Fibroblast of the aortic adventitia (primary cell): ENCODE measurements at regions not wholly inside any gene's neighbourhood (a gene's known extent, or its start where the extent isn't known, plus 50 kb on each side); places are given as distances from the start of the nearest gene placed in this dataset.

Experiments used
- DNase-seq: peaks from one replicate; pipeline ENCODE4 v3.0.0-alpha.2; 2010; ENCODE audit warnings: low read depth
- H3K4me3 ChIP-seq: 2 replicates; pipeline ENCODE4 v1.5.1; 2011; ENCODE audit warnings: low read depth, mild to moderate bottlenecking, control low read depth, low read length, moderate library complexity
- CTCF ChIP-seq: IDR thresholded peaks from 2 replicates; pipeline ENCODE4 v1.5.1; 2011; ENCODE audit warnings: mild to moderate bottlenecking, low read length, control low read depth, inconsistent platforms; ENCODE audit not compliant: insufficient read depth

GRCh38 chr2:200130762-200131166 lies 175.4 kb downstream of the MAIP1 start:
- TF ChIP-seq CTCF = no peak
- H3K4me3 ChIP-seq = no peak overlapping the region
- DNase-seq = no peak

DNA sequence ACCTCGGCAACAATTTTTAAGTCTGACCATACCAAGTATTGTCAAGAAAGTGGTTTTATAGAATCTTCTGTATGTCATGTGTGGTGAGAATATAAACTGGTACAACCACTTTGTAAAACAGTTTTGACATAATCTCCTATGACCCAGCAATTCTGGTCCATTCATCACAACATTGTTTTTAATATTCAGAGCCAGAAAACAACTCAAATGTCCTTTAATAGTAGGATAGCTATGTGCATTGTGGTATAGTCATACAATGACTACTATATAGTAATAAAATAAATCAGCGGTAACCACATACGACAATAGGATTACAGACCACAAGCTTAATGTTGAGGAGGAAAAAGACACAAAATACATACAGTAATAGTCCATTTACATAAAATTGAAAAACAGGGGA lies 175.2 kb upstream of the SPATS2L start:
- no peak for DNase-seq
- H3K4me3 ChIP-seq = no peak overlapping the region
- TF ChIP-seq CTCF = no peak

DNA sequence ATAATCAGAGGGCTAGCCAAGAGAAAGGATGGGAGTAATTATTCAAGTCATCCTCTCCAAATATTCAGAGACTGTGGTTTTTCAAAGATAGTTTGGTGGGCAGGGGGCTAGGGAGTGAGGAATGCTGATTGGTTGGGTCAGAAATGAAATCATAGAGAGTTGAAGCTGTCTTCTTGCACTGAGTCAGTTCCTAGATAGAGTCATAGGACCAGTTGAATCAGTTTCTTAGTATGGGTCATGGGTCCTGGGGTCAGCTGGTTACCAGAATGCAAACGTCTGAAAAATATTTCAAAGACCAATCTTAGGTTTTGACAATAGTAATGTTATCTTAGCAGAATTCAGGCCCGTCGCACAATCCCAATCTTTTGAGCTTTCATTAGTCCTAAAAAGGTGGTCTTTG lies 171.4 kb upstream of the SPATS2L start:
- no peak for TF ChIP-seq CTCF
- H3K4me3 ChIP-seq = no peak overlapping the region
- no peak for DNase-seq

- no peak overlapping the region for H3K4me3 ChIP-seq
- no peak for TF ChIP-seq CTCF
- DNase-seq = no peak
Measured at GRCh38 chr2:200136655-200137054, 169.8 kb upstream of the SPATS2L start.

DNA sequence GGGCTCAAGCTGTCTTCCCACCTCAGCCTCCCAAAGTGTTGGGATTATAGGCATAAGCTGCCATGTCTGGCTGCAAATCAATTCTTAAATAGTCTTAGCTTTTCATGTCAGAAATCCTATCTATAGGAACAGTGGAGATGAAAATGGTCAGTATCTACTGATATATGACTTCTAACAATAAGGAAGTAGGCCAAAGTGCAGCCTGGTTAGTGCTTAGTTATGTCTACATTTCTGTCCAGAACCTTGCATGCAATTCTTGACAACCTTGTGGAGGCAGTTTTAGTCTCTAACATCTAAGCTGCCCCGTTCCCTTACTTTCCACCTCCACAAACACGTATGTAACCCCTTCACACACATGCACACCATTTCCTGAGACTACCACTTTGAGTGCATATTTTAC lies 169.2 kb upstream of the SPATS2L start:
- H3K4me3 ChIP-seq = no peak overlapping the region
- no peak for DNase-seq
- TF ChIP-seq CTCF = no peak

DNA sequence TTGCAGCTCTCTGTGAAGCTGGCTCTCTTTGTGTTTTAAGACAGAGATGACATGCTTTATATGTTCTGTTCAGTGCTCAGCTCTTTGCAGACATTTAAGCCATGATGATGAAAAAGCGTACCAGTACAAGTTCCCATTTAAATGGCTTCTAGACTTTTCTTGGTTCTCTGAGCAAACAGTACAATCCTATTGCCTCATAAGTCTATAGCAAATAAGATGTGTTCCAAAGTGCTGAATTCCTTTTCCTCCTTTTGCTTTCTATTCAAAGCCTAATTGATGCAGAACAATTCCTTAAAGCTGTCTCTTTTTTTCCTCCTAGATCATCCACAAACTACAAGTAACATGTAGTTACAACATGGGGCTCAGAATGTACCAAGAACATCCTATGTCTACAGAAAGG lies 168.8 kb upstream of the SPATS2L start:
- no peak overlapping the region for H3K4me3 ChIP-seq
- no peak for DNase-seq
- no peak for TF ChIP-seq CTCF

- H3K4me3 ChIP-seq = no peak overlapping the region
- TF ChIP-seq CTCF = no peak
- peak; percentile 79 for DNase-seq
Measured at GRCh38 chr2:200138391-200139124, 167.9 kb upstream of the SPATS2L start.
